ENCODE measurements at regions not wholly inside any gene's neighbourhood (a gene's known extent, or its start where the extent isn't known, plus 50 kb on each side); places are given as distances from the start of the nearest gene placed in this dataset.
A peak's percentile ranks its signal among the peaks of the same experiment; 100 is the strongest.

DNA sequence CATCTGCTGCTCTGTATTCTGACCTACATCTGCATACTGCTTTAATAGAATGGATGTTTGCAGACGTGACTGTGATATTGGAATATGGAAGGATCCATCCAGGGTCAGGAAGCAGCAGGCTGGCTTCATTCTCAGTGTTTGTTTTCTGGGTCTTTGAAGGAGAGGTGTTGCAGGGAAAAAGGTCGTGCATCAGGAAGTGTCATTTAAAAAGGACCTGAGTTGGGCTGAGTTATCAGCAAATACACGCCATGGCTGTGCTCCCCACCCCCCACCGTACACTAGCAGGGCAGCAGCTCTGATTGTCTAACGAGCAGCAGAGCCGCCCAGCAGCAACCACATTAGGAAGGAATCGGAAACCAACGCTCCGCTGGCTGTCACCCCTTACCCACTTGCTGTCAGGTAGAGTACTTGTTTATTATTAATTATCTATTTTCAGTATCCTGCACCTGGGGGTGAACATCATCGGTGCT, 63.1 kb upstream of the STEAP1B start:
- POLR2A ChIA-PET = no interaction called here
- no peak overlapping the region for H3K27ac ChIP-seq (ENCODE audit: insufficient read depth in 1 of 2, low read depth in 1 of 2, low read length in 2 of 2, poor library complexity in 1 of 2, severe bottlenecking in 2 of 2)
- H3K36me3 ChIP-seq (ENCODE audit: control insufficient read depth in 4 of 4, insufficient read depth in 4 of 4, low read length in 3 of 4) = no peaks in the 10 kb centered on the region
- WGBS (ENCODE audit: insufficient coverage) = 0% methylated on average over 2 of the region's 10 CpGs
- H3K27me3 ChIP-seq (replicated peaks in 2 of 5; ENCODE audit: control insufficient read depth in 4 of 5, insufficient read depth in 5 of 5, low read length in 4 of 5) = peaks cover 0 to 52% (median 34%) of the 10 kb centered on the region in 5 experiments
- H3K4me1 ChIP-seq (ENCODE audit: control extremely low read depth in 1 of 4, control insufficient read depth in 4 of 4, insufficient read depth in 4 of 4, low read length in 3 of 4) = peaks cover 7 to 38% (median 33%) of the 10 kb centered on the region in 4 experiments
- DNase-seq = peak in 2 of 3 donors; percentile 62
- H3K9me3 ChIP-seq (ENCODE audit: control extremely low read depth in 1 of 5, control insufficient read depth in 4 of 5, insufficient read depth in 2 of 5, low read depth in 1 of 5, low read length in 4 of 5) = no peaks in the 10 kb centered on the region
- peak overlapping the region in 3 of 7 experiments; percentile 0 to 34 (median 6) for H3K4me3 ChIP-seq (ENCODE audit: control insufficient read depth in 1 of 7, extremely low read depth in 1 of 7, insufficient read depth in 4 of 7, low read depth in 2 of 7, low read length in 6 of 7)
- CTCF ChIA-PET = interaction anchor here (0.9 to 14.0 kb wide), 10 partner anchors 9 to 465 kb away, joined by 3 to 199 read pairs (median 3); partner anchors contain the start of gene IL6

DNA sequence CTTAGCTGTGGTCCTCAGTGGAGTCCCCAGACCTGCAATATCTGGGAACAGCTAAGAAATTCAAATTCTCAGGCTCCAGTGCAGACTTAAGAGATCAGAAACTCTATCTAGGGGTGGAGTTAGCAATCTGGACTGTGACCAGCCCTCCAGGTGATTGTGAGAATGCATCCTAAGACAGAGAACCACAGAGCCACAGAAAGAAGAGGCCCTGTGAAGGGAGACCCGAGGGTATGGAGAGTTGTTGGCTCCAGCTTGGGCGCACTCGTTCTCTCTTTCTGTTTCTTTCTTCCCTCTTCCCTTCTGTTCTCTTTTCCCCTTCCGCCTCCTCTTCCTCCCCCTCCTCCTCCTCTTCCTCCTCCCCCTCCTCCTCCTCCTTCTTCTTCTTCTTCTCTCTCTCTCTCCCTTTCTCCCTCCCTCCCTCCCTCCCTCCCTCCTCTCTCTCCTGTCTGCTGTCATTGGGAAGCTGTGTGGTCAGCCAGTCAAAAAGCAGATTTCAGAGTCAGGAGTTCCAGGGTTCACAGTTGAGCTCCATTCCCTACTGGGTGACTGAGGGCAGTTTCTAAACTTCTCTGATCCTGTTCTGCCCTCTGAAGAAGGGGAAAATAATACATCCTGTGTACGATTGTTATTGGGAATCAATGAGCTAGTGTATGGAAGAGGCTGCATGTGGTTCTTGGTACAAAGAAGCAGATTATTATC, 62.1 kb upstream of the STEAP1B start:
- ChIA-PET POLR2A (no interaction called here), CTCF (interaction anchor here (1.0 to 14.0 kb wide), 7 partner anchors 11 to 221 kb away, joined by 3 to 199 read pairs (median 11); partner anchors contain the start of gene IL6)
- DNase-seq = no peak
- 81% methylated on average over 3 of the region's 5 CpGs for WGBS (ENCODE audit: insufficient coverage)
- no peak overlapping the region for H3K27ac ChIP-seq (ENCODE audit: insufficient read depth in 1 of 2, low read depth in 1 of 2, low read length in 2 of 2, poor library complexity in 1 of 2, severe bottlenecking in 2 of 2)
- H3K9me3 ChIP-seq (ENCODE audit: control extremely low read depth in 1 of 5, control insufficient read depth in 4 of 5, insufficient read depth in 2 of 5, low read depth in 1 of 5, low read length in 4 of 5) = no peaks in the 10 kb centered on the region
- H3K4me1 ChIP-seq (ENCODE audit: control extremely low read depth in 1 of 4, control insufficient read depth in 4 of 4, insufficient read depth in 4 of 4, low read length in 3 of 4) = peaks cover 7 to 38% (median 33%) of the 10 kb centered on the region in 4 experiments
- H3K4me3 ChIP-seq (ENCODE audit: control insufficient read depth in 1 of 7, extremely low read depth in 1 of 7, insufficient read depth in 4 of 7, low read depth in 2 of 7, low read length in 6 of 7) = no peak overlapping the region
- H3K27me3 ChIP-seq (replicated peaks in 2 of 5; ENCODE audit: control insufficient read depth in 4 of 5, insufficient read depth in 5 of 5, low read length in 4 of 5) = peaks cover 0 to 42% (median 28%) of the 10 kb centered on the region in 5 experiments
- no peaks in the 10 kb centered on the region for H3K36me3 ChIP-seq (ENCODE audit: control insufficient read depth in 4 of 4, insufficient read depth in 4 of 4, low read length in 3 of 4)

DNA sequence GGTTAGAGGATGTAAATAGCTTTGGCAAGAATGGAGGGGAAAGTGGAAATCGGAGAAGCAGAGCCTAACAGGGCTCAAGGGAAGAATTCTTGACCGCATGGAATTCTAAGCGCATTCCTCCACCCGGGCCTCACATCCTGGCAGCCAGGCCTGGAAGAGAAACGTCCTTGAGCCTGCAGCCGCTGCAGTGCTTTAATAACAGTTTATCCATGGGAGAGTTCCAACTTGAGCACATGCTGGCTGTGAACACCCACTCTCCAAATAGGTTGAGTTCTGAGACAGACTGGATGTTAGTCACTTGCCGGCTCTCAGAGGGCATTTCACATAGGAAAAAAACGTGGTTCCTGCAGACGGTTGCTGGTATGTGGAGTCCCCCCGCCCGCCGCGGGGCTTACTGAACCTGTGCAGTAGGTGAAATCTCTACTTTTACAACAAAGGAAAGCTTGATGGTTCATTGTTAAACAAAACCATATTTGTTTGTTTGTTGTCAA, 61.4 kb upstream of the STEAP1B start:
- Histone ChIP-seq H3K4me1 (ENCODE audit: control extremely low read depth in 1 of 4, control insufficient read depth in 4 of 4, insufficient read depth in 4 of 4, low read length in 3 of 4) (peaks cover 7 to 38% (median 33%) of the 10 kb centered on the region in 4 experiments), H3K27me3 (replicated peaks in 2 of 5; ENCODE audit: control insufficient read depth in 4 of 5, insufficient read depth in 5 of 5, low read length in 4 of 5) (peaks cover 0 to 40% (median 28%) of the 10 kb centered on the region in 5 experiments), H3K9me3 (ENCODE audit: control extremely low read depth in 1 of 5, control insufficient read depth in 4 of 5, insufficient read depth in 2 of 5, low read depth in 1 of 5, low read length in 4 of 5) (no peaks in the 10 kb centered on the region), H3K36me3 (ENCODE audit: control insufficient read depth in 4 of 4, insufficient read depth in 4 of 4, low read length in 3 of 4) (no peaks in the 10 kb centered on the region), H3K4me3 (ENCODE audit: control insufficient read depth in 1 of 7, extremely low read depth in 1 of 7, insufficient read depth in 4 of 7, low read depth in 2 of 7, low read length in 6 of 7) (no peak overlapping the region), H3K27ac (ENCODE audit: insufficient read depth in 1 of 2, low read depth in 1 of 2, low read length in 2 of 2, poor library complexity in 1 of 2, severe bottlenecking in 2 of 2) (no peak overlapping the region)
- WGBS (ENCODE audit: insufficient coverage) = 88% methylated on average over 13 of the region's 13 CpGs
- CTCF ChIA-PET = interaction anchor here (1.0 to 14.0 kb wide), 15 partner anchors 8 to 497 kb away, joined by 3 to 199 read pairs (median 4); partner anchors contain the start of gene IL6
- no peak for DNase-seq
- POLR2A ChIA-PET = no interaction called here

DNA sequence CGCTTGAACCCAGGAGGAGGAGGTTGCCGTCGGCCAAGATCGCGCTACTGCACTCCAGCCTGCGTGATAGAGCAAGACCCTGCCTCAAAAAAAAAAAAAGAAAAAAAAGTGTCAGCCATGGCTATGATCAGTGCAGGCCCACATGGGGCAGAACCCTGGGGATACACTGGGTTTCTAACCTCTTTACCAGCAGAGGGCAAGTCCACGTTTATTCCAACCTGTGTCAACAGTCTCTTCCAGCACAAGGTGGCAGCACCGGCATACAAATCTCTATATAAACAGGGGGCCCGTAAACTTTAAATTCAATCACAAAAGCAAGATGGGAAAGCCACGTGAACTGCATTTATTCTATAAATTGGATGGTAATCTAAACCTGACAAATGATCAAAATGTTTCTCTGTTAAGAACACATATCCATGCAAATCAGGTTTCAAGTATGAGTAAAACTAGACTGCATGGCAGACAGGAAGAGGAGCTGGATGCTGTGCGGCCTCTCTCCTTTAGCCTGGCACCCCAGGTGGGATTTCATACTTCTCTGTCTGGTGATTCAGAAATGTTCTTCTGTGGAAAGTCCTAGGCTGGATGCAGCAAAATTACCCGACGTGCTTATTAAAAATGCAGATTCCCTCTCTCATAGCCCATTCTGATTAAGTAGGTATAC, 60.0 kb upstream of the STEAP1B start:
- peaks cover 7 to 26% (median 23%) of the 10 kb centered on the region in 4 experiments for H3K4me1 ChIP-seq (ENCODE audit: control extremely low read depth in 1 of 4, control insufficient read depth in 4 of 4, insufficient read depth in 4 of 4, low read length in 3 of 4)
- H3K36me3 ChIP-seq (ENCODE audit: control insufficient read depth in 4 of 4, insufficient read depth in 4 of 4, low read length in 3 of 4) = no peaks in the 10 kb centered on the region
- WGBS (ENCODE audit: insufficient coverage) = 30% methylated on average over 3 of the region's 13 CpGs
- H3K9me3 ChIP-seq (ENCODE audit: control extremely low read depth in 1 of 5, control insufficient read depth in 4 of 5, insufficient read depth in 2 of 5, low read depth in 1 of 5, low read length in 4 of 5) = no peaks in the 10 kb centered on the region
- no peak overlapping the region for H3K27ac ChIP-seq (ENCODE audit: insufficient read depth in 1 of 2, low read depth in 1 of 2, low read length in 2 of 2, poor library complexity in 1 of 2, severe bottlenecking in 2 of 2)
- ChIA-PET CTCF (interaction anchor here (0.7 to 14.0 kb wide), 21 partner anchors 9 to 511 kb away, joined by 3 to 199 read pairs (median 4); partner anchors contain the start of gene IL6), POLR2A (no interaction called here)
- H3K4me3 ChIP-seq (ENCODE audit: control insufficient read depth in 1 of 7, extremely low read depth in 1 of 7, insufficient read depth in 4 of 7, low read depth in 2 of 7, low read length in 6 of 7) = no peak overlapping the region
- H3K27me3 ChIP-seq (replicated peaks in 2 of 5; ENCODE audit: control insufficient read depth in 4 of 5, insufficient read depth in 5 of 5, low read length in 4 of 5) = peaks cover 0 to 40% (median 22%) of the 10 kb centered on the region in 5 experiments
- DNase-seq = peak; percentile 84 to 92 (median 89)

DNA sequence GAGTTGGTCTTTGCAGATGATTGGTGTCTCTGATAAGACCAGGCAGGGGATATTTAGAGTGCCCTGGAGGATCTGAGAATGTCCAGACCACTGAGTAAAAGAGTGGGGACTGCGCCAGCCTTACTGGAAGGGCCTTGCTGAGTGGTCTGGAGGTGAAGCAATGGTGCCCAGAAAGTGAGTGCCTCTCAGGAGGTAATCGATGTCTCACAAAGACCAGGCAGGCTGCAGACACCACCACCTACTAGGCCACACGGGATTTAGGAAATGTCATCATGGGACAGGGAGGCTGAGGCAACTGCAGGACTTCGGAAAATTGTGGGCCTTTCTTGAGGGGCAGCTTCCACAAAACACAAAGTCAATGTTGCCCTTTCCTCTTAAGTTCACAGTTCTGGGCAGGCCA, 57.2 kb upstream of the STEAP1B start:
- ChIA-PET CTCF (interaction anchor here (1.3 to 14.0 kb wide), 5 partner anchors 32 to 498 kb away, joined by 3 to 199 read pairs (median 8); partner anchors contain the start of gene IL6), POLR2A (no interaction called here)
- no peaks in the 10 kb centered on the region for H3K9me3 ChIP-seq (ENCODE audit: control extremely low read depth in 1 of 5, control insufficient read depth in 4 of 5, insufficient read depth in 2 of 5, low read depth in 1 of 5, low read length in 4 of 5)
- H3K4me1 ChIP-seq (ENCODE audit: control extremely low read depth in 1 of 4, control insufficient read depth in 4 of 4, insufficient read depth in 4 of 4, low read length in 3 of 4) = no peaks in the 10 kb centered on the region
- H3K36me3 ChIP-seq (ENCODE audit: control insufficient read depth in 4 of 4, insufficient read depth in 4 of 4, low read length in 3 of 4) = no peaks in the 10 kb centered on the region
- DNase-seq = no peak
- H3K4me3 ChIP-seq (ENCODE audit: control insufficient read depth in 1 of 7, extremely low read depth in 1 of 7, insufficient read depth in 4 of 7, low read depth in 2 of 7, low read length in 6 of 7) = no peak overlapping the region
- peaks cover 0 to 39% (median 16%) of the 10 kb centered on the region in 5 experiments for H3K27me3 ChIP-seq (replicated peaks in 2 of 5; ENCODE audit: control insufficient read depth in 4 of 5, insufficient read depth in 5 of 5, low read length in 4 of 5)
- WGBS (ENCODE audit: insufficient coverage) = 92% methylated on average over 4 of the region's 4 CpGs
- H3K27ac ChIP-seq (ENCODE audit: insufficient read depth in 1 of 2, low read depth in 1 of 2, low read length in 2 of 2, poor library complexity in 1 of 2, severe bottlenecking in 2 of 2) = no peak overlapping the region

DNA sequence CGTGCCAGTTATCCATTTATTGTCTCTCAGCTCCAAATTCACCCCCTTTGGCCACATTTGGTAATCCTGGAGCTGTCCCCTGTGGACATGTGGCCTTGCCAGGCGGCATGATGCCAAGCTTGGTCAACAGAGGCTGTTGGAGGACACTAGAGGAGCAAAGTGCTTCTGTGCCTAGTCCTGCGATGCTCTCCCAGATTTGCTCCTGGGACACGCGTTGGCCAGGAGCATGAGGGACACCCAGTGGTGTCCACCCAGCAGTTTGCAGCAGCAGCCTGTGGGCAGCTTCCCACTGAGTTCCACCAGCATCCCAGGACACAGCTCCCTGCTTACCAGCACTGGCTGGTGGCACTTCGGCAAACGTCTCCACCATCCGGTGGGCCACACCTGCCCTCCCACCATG, 55.5 kb upstream of the STEAP1B start:
- ChIA-PET POLR2A (no interaction called here), CTCF (interaction anchor here (0.7 to 14.0 kb wide), 5 partner anchors 170 to 499 kb away, joined by 3 to 199 read pairs (median 6); partner anchors contain the start of gene IL6)
- Histone ChIP-seq H3K36me3 (ENCODE audit: control insufficient read depth in 4 of 4, insufficient read depth in 4 of 4, low read length in 3 of 4) (no peaks in the 10 kb centered on the region), H3K9me3 (ENCODE audit: control extremely low read depth in 1 of 5, control insufficient read depth in 4 of 5, insufficient read depth in 2 of 5, low read depth in 1 of 5, low read length in 4 of 5) (no peaks in the 10 kb centered on the region), H3K27ac (ENCODE audit: insufficient read depth in 1 of 2, low read depth in 1 of 2, low read length in 2 of 2, poor library complexity in 1 of 2, severe bottlenecking in 2 of 2) (no peak overlapping the region), H3K27me3 (replicated peaks in 2 of 5; ENCODE audit: control insufficient read depth in 4 of 5, insufficient read depth in 5 of 5, low read length in 4 of 5) (peaks cover 9 to 44% (median 24%) of the 10 kb centered on the region in 5 experiments), H3K4me1 (ENCODE audit: control extremely low read depth in 1 of 4, control insufficient read depth in 4 of 4, insufficient read depth in 4 of 4, low read length in 3 of 4) (no peaks in the 10 kb centered on the region), H3K4me3 (ENCODE audit: control insufficient read depth in 1 of 7, extremely low read depth in 1 of 7, insufficient read depth in 4 of 7, low read depth in 2 of 7, low read length in 6 of 7) (no peak overlapping the region)
- DNase-seq = no peak
- 92% methylated on average over 8 of the region's 8 CpGs for WGBS (ENCODE audit: insufficient coverage)
